ENCODE measurements at regions not wholly inside any gene's neighbourhood (a gene's known extent, or its start where the extent isn't known, plus 50 kb on each side); places are given as distances from the start of the nearest gene placed in this dataset.

- H3K27me3 ChIP-seq, result no peaks in the 10 kb centered on the region
- H3K4me3 ChIP-seq, result no peak overlapping the region
- WGBS, 3 donors, result 48 to 53% (median 48%) methylated on average over 5 of the region's 5 CpGs
- TF ChIP-seq POLR2A (IDR thresholded peaks at IDR 0.05) (no peak), CTCF (IDR thresholded peaks at IDR 0.05) (no peak), EP300 (IDR thresholded peaks at IDR 0.05) (no peak)
- no peaks in the 10 kb centered on the region for H3K36me3 ChIP-seq
- peaks cover 3% of the 10 kb centered on the region for H3K4me1 ChIP-seq (ENCODE audit: insufficient read depth)
- intact Hi-C loops (cut with DNase I), result no loop called here
- H3K27ac ChIP-seq, result no peak overlapping the region
- no peaks in the 10 kb centered on the region for H3K9me3 ChIP-seq
- DNase-seq, result no peak
Measured at GRCh38 chr6:146957181-146958093, 246.8 kb upstream of the STXBP5 start.

DNA sequence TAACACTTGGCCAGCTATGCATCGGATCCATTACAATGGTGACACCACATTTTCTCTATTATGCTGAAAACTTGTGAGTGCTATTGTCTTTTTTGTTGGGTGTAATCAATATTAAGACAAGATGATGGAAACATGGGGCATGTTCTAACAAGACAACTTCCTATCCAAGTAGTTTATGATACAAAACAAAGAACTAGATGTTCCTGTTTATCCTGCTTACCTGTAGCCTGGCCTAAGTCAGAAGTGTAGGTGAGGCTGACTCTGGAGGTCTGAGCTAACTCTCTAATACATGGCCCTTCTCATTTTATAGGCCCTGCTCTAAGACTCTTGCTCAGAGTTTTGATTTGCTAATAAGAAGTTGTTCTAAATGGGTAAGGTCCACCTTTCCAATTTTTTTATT is 242.4 kb upstream of the STXBP5 start:
- WGBS, 3 donors, result 98 to 100% (median 100%) methylated on average over 1 of the region's 1 CpG

GRCh38 chr6:146962329-146962728 is 241.9 kb upstream of the STXBP5 start:
- H3K36me3 ChIP-seq, result no peaks in the 10 kb centered on the region
- H3K4me3 ChIP-seq, result no peak overlapping the region
- H3K4me1 ChIP-seq (ENCODE audit: insufficient read depth), result no peaks in the 10 kb centered on the region
- TF ChIP-seq EP300 (IDR thresholded peaks at IDR 0.05) (no peak), POLR2A (IDR thresholded peaks at IDR 0.05) (no peak), CTCF (IDR thresholded peaks at IDR 0.05) (no peak)
- WGBS, 3 donors, result 41 to 55% (median 54%) methylated on average over 2 of the region's 2 CpGs
- no peaks in the 10 kb centered on the region for H3K27me3 ChIP-seq
- H3K9me3 ChIP-seq, result no peaks in the 10 kb centered on the region
- intact Hi-C loops (cut with DNase I), result no loop called here
- no peak for DNase-seq
- H3K27ac ChIP-seq, result no peak overlapping the region

More for the DNA sequence above, 242.4 kb upstream of the STXBP5 start:
- Histone ChIP-seq H3K9me3 (no peaks in the 10 kb centered on the region), H3K27ac (no peak overlapping the region), H3K4me1 (ENCODE audit: insufficient read depth) (peaks cover 2% of the 10 kb centered on the region), H3K27me3 (no peaks in the 10 kb centered on the region), H3K36me3 (no peaks in the 10 kb centered on the region), H3K4me3 (no peak overlapping the region)
- intact Hi-C loops (cut with DNase I), result no loop called here
- DNase-seq, result no peak
- no peak for TF ChIP-seq CTCF (IDR thresholded peaks at IDR 0.05)
- TF ChIP-seq POLR2A (IDR thresholded peaks at IDR 0.05), result no peak
- TF ChIP-seq EP300 (IDR thresholded peaks at IDR 0.05), result no peak

DNA sequence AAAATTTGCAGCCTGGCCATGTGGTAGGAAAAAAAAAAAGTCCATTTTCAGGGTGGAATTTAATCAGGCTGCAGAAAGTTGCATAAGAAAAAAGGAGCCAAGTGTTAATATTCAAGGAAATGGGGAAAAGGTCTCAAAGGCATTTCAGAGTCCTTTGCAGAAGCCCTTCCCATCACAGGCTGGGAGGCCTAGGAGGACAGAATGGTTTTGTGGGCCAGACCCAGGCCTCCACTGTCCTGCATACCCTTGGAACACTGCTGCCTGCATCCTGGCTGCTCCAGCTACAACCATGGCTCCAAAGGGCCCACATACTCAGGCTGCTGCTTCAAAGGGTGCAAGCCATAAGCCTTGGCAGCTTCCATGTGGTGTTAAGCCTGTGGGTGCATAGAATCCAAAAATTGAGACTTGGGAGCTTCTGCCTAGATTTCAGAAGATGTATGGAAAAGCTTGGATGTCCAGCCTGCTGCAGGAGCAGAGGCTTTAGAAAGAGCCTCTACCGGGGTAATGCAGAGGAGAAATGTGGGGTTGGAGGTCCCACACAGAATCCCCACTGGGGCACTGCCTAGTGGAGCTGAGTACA is 239.0 kb upstream of the STXBP5 start:
- 85 to 100% (median 88%) methylated on average over 1 of the region's 1 CpG for WGBS, 3 donors
- Histone ChIP-seq H3K9me3 (no peaks in the 10 kb centered on the region), H3K27me3 (no peaks in the 10 kb centered on the region), H3K4me3 (no peak overlapping the region), H3K27ac (no peak overlapping the region), H3K36me3 (no peaks in the 10 kb centered on the region), H3K4me1 (ENCODE audit: insufficient read depth) (no peaks in the 10 kb centered on the region)
- DNase-seq, result no peak
- TF ChIP-seq POLR2A (IDR thresholded peaks at IDR 0.05) (no peak), CTCF (IDR thresholded peaks at IDR 0.05) (no peak), EP300 (IDR thresholded peaks at IDR 0.05) (no peak)
- intact Hi-C loops (cut with DNase I), result no loop called here

All from ovary (tissue), 7 donors.